Nephron (organoid): ENCODE measurements at regions not wholly inside any gene's neighbourhood (a gene's known extent, or its start where the extent isn't known, plus 50 kb on each side); places are given as distances from the start of the nearest gene placed in this dataset.
"Not testable (repeated sequence)": the region's sequence is repeated elsewhere in the genome, so short reads cannot be mapped to it uniquely, and the experiment has no call there.

ENCODE experiments used
- H3K27ac Mint-ChIP-seq, 3 experiments: 2 replicates each; pipeline ENCODE4 v1.8.0; 2020; ENCODE audit warnings: mixed read lengths in 3 of 3, mild to moderate bottlenecking in 2 of 3, moderate library complexity in 1 of 3
- H3K27me3 Mint-ChIP-seq: 2 replicates; pipeline ENCODE4 v1.8.0; 2021; ENCODE audit warnings: low read depth, mild to moderate bottlenecking, moderate library complexity, mixed read lengths
- H3K36me3 Mint-ChIP-seq: 2 replicates; pipeline ENCODE4 v1.8.0; 2020; ENCODE audit warnings: low read depth, mixed read lengths
- H3K4me1 Mint-ChIP-seq: 2 replicates; pipeline ENCODE4 v1.8.0; 2020; ENCODE audit warnings: mixed read lengths
- H3K4me3 Mint-ChIP-seq, 3 experiments: 2 replicates each; pipeline ENCODE4 v1.8.0; 2020; ENCODE audit warnings: mild to moderate bottlenecking in 3 of 3, mixed read lengths in 3 of 3, moderate library complexity in 2 of 3
- H3K9me3 Mint-ChIP-seq: 2 replicates; pipeline ENCODE4 v1.8.0; 2020; ENCODE audit warnings: mixed read lengths
- CTCF ChIP-seq, 3 experiments: fragments of 200-600 bp; sonication (generic); IDR thresholded peaks; one replicate each; pipeline ENCODE4 v1.5.0; 2021; ENCODE audit warnings: antibody characterized with exemption in 3 of 3; ENCODE audit not compliant: unreplicated experiment in 3 of 3

GRCh38 chr21:20040768-20041167 is 957.4 kb upstream of the NCAM2 start:
- Mint-ChIP-seq H3K36me3 (no peaks in the 10 kb centered on the region), H3K9me3 (peaks cover 15% of the 10 kb centered on the region), H3K27ac (no peak overlapping the region), H3K4me1 (no peaks in the 10 kb centered on the region), H3K4me3 (no peak overlapping the region), H3K27me3 (no peaks in the 10 kb centered on the region)
- TF ChIP-seq CTCF (IDR thresholded peaks at IDR 0.05; ENCODE audit: unreplicated experiment in 3 of 3) = peak; percentile 24 to 43 (median 39)

GRCh38 chr21:20045197-20045596 is 953.0 kb upstream of the NCAM2 start:
- Mint-ChIP-seq H3K36me3 (no peaks in the 10 kb centered on the region), H3K4me1 (no peaks in the 10 kb centered on the region), H3K27me3 (no peaks in the 10 kb centered on the region), H3K9me3 (peaks cover 16% of the 10 kb centered on the region), H3K27ac (no peak overlapping the region), H3K4me3 (no peak overlapping the region)
- no peak for TF ChIP-seq CTCF (IDR thresholded peaks at IDR 0.05; ENCODE audit: unreplicated experiment in 3 of 3)

GRCh38 chr21:20048130-20048837 is 949.9 kb upstream of the NCAM2 start:
- H3K27me3 Mint-ChIP-seq, H3K27ac Mint-ChIP-seq, H3K4me3 Mint-ChIP-seq, H3K4me1 Mint-ChIP-seq, H3K36me3 Mint-ChIP-seq: not testable (repeated sequence)
- peaks cover 16% of the 10 kb centered on the region for H3K9me3 Mint-ChIP-seq

- H3K9me3 Mint-ChIP-seq = no peaks in the 10 kb centered on the region
- no peaks in the 10 kb centered on the region for H3K27me3 Mint-ChIP-seq
- no peak overlapping the region for H3K4me3 Mint-ChIP-seq
- H3K4me1 Mint-ChIP-seq = no peaks in the 10 kb centered on the region
- H3K27ac Mint-ChIP-seq = no peak overlapping the region
- no peak for TF ChIP-seq CTCF (IDR thresholded peaks at IDR 0.05; ENCODE audit: unreplicated experiment in 3 of 3)
- no peaks in the 10 kb centered on the region for H3K36me3 Mint-ChIP-seq
Measured at GRCh38 chr21:20083336-20083735, 914.9 kb upstream of the NCAM2 start.

GRCh38 chr21:20083925-20084324 is 914.3 kb upstream of the NCAM2 start:
- Mint-ChIP-seq H3K4me1 (no peaks in the 10 kb centered on the region), H3K36me3 (no peaks in the 10 kb centered on the region), H3K9me3 (no peaks in the 10 kb centered on the region), H3K27me3 (no peaks in the 10 kb centered on the region), H3K27ac (no peak overlapping the region), H3K4me3 (no peak overlapping the region)
- no peak for TF ChIP-seq CTCF (IDR thresholded peaks at IDR 0.05; ENCODE audit: unreplicated experiment in 3 of 3)

GRCh38 chr21:20086508-20086907 is 911.7 kb upstream of the NCAM2 start:
- H3K27ac Mint-ChIP-seq = no peak overlapping the region
- H3K4me3 Mint-ChIP-seq = no peak overlapping the region
- no peak for TF ChIP-seq CTCF (IDR thresholded peaks at IDR 0.05; ENCODE audit: unreplicated experiment in 3 of 3)

More at GRCh38 chr21:20086508-20086907, 911.7 kb upstream of the NCAM2 start:
- Mint-ChIP-seq H3K27me3 (no peaks in the 10 kb centered on the region), H3K36me3 (no peaks in the 10 kb centered on the region), H3K9me3 (no peaks in the 10 kb centered on the region), H3K4me1 (no peaks in the 10 kb centered on the region)
